DOHH2 (cell line): ENCODE measurements at regions not wholly inside any gene's neighbourhood (a gene's known extent, or its start where the extent isn't known, plus 50 kb on each side); places are given as distances from the start of the nearest gene placed in this dataset.

Experiments
- H3F3A ChIP-seq: fragments of 200-600 bp; sonication (generic), shearing (Covaris generic); 2 replicates; pipeline ENCODE4 v1.6.0; 2016; ENCODE audit warnings: antibody characterized with exemption, mild to moderate bottlenecking; ENCODE audit not compliant: control insufficient read depth, insufficient read depth
- H3K27ac ChIP-seq: fragments of 200-600 bp; sonication (generic); 2 replicates; pipeline ENCODE4 v1.5.1; 2014; ENCODE audit warnings: low read depth, mild to moderate bottlenecking, low read length, moderate library complexity
- H3K27me3 ChIP-seq: fragments of 200-600 bp; sonication (generic); 2 replicates; pipeline ENCODE4 v1.6.1; 2014; ENCODE audit warnings: mild to moderate bottlenecking, low read length, mixed read lengths; ENCODE audit not compliant: control insufficient read depth
- H3K36me3 ChIP-seq: fragments of 200-600 bp; sonication (generic); 2 replicates; pipeline ENCODE4 v1.6.1; 2014; ENCODE audit warnings: mild to moderate bottlenecking, low read length, moderate library complexity, mixed read lengths; ENCODE audit not compliant: control insufficient read depth
- H3K4me1 ChIP-seq: fragments of 200-600 bp; sonication (generic); 2 replicates; pipeline ENCODE4 v1.6.1; 2014; ENCODE audit warnings: mild to moderate bottlenecking, low read length, mixed read lengths; ENCODE audit not compliant: control insufficient read depth
- H3K4me2 ChIP-seq: fragments of 200-600 bp; sonication (generic); 2 replicates; pipeline ENCODE4 v1.6.0; 2014; ENCODE audit warnings: mild to moderate bottlenecking, low read length, moderate library complexity
- H3K4me3 ChIP-seq: fragments of 200-600 bp; sonication (generic); 2 replicates; pipeline ENCODE4 v1.5.1; 2014; ENCODE audit warnings: mild to moderate bottlenecking, low read length, mixed read lengths
- H3K79me2 ChIP-seq: fragments of 200-600 bp; sonication (generic); 2 replicates; pipeline ENCODE4 v1.6.1; 2014; ENCODE audit warnings: mild to moderate bottlenecking, low read length, mixed read lengths; ENCODE audit not compliant: control insufficient read depth
- H3K9me2 ChIP-seq: fragments of 200-600 bp; sonication (generic); replicated peaks from 2 replicates; pipeline ENCODE4 v1.6.1; 2014; ENCODE audit warnings: mild to moderate bottlenecking, low read length, mixed read lengths; ENCODE audit not compliant: control insufficient read depth
- H3K9me3 ChIP-seq: fragments of 200-600 bp; sonication (generic); 2 replicates; pipeline ENCODE4 v1.6.1; 2014; ENCODE audit warnings: antibody characterized with exemption, low read length, mixed read lengths; ENCODE audit not compliant: control insufficient read depth, insufficient read depth
- H4K20me1 ChIP-seq: fragments of 200-600 bp; sonication (generic); 2 replicates; pipeline ENCODE4 v1.6.0; 2014; ENCODE audit warnings: low read depth, mild to moderate bottlenecking, antibody characterized with exemption, low read length, moderate library complexity; ENCODE audit not compliant: control insufficient read depth, insufficient read depth
- CTCF ChIP-seq: fragments of 200-600 bp; sonication (generic); IDR thresholded peaks from one replicate; pipeline ENCODE4 v1.5.1; 2014; ENCODE audit warnings: antibody characterized with exemption, mild to moderate bottlenecking, low read depth, low read length; ENCODE audit not compliant: poor library complexity, severe bottlenecking
- EZH2phosphoT487 ChIP-seq: fragments of 200-600 bp; sonication (generic); IDR thresholded peaks from 2 replicates; pipeline ENCODE4 v1.6.1; 2017; ENCODE audit warnings: borderline replicate concordance, mild to moderate bottlenecking, antibody characterized with exemption, low read length, moderate library complexity, mixed read lengths

DNA sequence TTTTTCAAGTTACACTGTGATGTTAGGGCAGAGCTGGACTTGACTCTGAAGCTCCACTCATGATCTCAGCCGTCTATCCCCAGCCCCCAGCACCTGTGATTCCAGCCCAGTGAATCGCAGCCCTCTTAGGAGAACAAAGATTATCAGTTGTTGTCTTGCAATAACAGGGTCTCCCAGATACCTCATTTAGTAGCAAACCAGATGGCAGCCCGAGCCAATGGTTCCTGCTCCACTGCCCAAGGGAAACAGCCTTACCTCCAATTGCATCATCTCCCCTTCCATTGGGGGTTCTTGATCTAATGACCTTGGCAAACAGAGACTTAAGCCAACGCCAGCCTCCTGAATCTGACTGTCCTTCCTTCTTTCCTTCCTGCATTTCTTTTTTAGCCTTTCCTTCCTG lies 371.2 kb downstream of the BCL11B start:
- H3K36me3 ChIP-seq: no peaks in the 10 kb centered on the region
- H3K4me3 ChIP-seq: no peak overlapping the region
- H3K27me3 ChIP-seq: no peaks in the 10 kb centered on the region
- H3K4me2 ChIP-seq: no peak overlapping the region
- H3K9me3 ChIP-seq: no peaks in the 10 kb centered on the region
- H3K4me1 ChIP-seq: no peaks in the 10 kb centered on the region
- no peaks in the 10 kb centered on the region for H3F3A ChIP-seq
- no peaks in the 10 kb centered on the region for H4K20me1 ChIP-seq
- no peak overlapping the region for H3K27ac ChIP-seq
- TF ChIP-seq EZH2phosphoT487: no peak
- TF ChIP-seq CTCF: no peak
- no peaks in the 10 kb centered on the region for H3K9me2 ChIP-seq
- no peaks in the 10 kb centered on the region for H3K79me2 ChIP-seq

DNA sequence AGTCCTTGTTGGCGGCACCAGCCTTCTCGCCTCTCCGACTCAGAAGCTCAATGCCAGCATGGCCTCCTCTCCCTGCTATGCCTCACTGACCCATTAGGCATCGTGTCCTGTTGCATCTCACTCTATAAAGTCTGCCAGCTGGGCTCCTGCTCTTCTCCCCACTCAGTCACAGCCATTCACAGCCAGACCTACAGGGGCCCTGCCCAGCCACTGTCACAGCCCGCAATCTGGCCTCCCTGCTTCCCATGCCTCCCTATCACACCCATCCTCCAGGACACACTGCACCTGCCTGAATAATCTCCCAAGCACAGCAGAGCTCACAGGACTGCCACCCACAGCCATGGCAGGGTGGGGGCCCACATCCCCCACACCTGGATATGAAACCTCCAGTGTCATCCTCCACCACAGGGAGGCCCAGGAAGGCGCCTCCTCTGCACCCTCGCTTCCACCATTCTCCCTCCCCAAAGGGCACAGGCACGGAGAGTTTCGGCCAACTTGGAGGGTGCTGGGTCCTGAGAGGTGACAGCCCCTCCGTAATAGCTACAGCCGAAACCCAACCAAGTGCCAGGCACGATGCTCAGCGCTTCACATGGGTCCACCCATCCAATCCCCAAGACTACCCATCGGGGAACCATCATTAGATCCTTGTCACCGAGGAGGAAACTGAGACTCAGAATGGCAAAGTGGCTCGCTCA lies 370.3 kb downstream of the BCL11B start:
- Histone ChIP-seq H3F3A (no peaks in the 10 kb centered on the region), H3K27me3 (no peaks in the 10 kb centered on the region), H4K20me1 (no peaks in the 10 kb centered on the region), H3K36me3 (no peaks in the 10 kb centered on the region), H3K9me2 (no peaks in the 10 kb centered on the region), H3K27ac (no peak overlapping the region), H3K4me2 (no peak overlapping the region), H3K4me1 (no peaks in the 10 kb centered on the region), H3K4me3 (no peak overlapping the region), H3K79me2 (no peaks in the 10 kb centered on the region), H3K9me3 (no peaks in the 10 kb centered on the region)
- TF ChIP-seq CTCF (no peak), EZH2phosphoT487 (no peak)

DNA sequence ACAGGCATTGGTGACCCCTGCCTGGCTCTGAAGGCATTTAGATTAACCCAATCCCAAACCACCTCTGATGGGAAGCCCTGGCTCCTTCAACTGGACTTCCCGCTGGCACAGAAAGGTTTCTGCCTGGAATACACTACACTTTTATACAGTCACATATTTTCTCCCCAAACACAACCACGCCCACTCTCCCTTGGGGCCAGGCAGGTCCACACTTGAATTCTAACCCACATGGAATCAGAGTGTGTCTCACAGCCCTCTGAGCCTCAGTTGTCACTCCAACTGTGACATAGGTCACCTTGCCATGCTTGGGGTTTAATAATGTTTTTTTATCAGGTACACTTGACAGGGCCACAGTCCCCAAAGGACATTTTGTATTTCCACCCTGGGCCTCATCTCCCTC lies 368.6 kb downstream of the BCL11B start:
- TF ChIP-seq CTCF: no peak
- no peak for TF ChIP-seq EZH2phosphoT487
- Histone ChIP-seq H3K9me3 (no peaks in the 10 kb centered on the region), H4K20me1 (no peaks in the 10 kb centered on the region), H3K36me3 (no peaks in the 10 kb centered on the region), H3K27me3 (no peaks in the 10 kb centered on the region), H3K4me1 (no peaks in the 10 kb centered on the region), H3K79me2 (no peaks in the 10 kb centered on the region), H3K4me3 (no peak overlapping the region), H3K9me2 (no peaks in the 10 kb centered on the region), H3F3A (no peaks in the 10 kb centered on the region), H3K27ac (no peak overlapping the region), H3K4me2 (no peak overlapping the region)
